Tibial nerve (tissue), 4 donors: ENCODE measurements at regions not wholly inside any gene's neighbourhood (a gene's known extent, or its start where the extent isn't known, plus 50 kb on each side); places are given as distances from the start of the nearest gene placed in this dataset.

Source experiments
- DNase-seq, 2 donors: peaks; one replicate each; pipeline ENCODE4 v3.0.0-alpha.2; 2019; ENCODE audit warnings: low spot score in 2 of 2
- H3K27ac ChIP-seq, 4 donors: fragments of 200-600 bp; sonication (generic) in 3 of 4; one replicate each; pipeline ENCODE4 v1.5.1; 2017 to 2019; ENCODE audit warnings: mild to moderate bottlenecking in 1 of 4
- H3K27me3 ChIP-seq, 2 donors: fragments of 200-600 bp; sonication (generic) in 1 of 2; one replicate each; pipeline versions ENCODE4 v1.5.1 to v1.6.0; 2017 to 2019
- H3K36me3 ChIP-seq, 3 donors: fragments of 200-600 bp; sonication (generic); one replicate each; pipeline ENCODE4 v1.5.1; 2018 to 2019
- H3K4me1 ChIP-seq, 4 donors: fragments of 200-600 bp; sonication (generic) in 3 of 4; one replicate each; pipeline ENCODE4 v1.5.1; 2017 to 2019
- H3K4me3 ChIP-seq, 4 donors: fragments of 200-600 bp; sonication (generic) in 3 of 4; one replicate each; pipeline ENCODE4 v1.5.1; 2017 to 2019; ENCODE audit warnings: mild to moderate bottlenecking in 1 of 4, moderate library complexity in 1 of 4
- H3K9me3 ChIP-seq, 4 donors: fragments of 200-600 bp; sonication (generic) in 3 of 4; one replicate each; pipeline ENCODE4 v1.5.1; 2017 to 2019
- CTCF ChIP-seq, 5 experiments: fragments of 200-600 bp in 3 of 5; fragments of 450-650 bp in 2 of 5; sonication (generic) in 3 of 5; IDR thresholded peaks; one replicate each; pipeline ENCODE4 v1.5.1; 2016 to 2019; ENCODE audit warnings: antibody characterized with exemption in 5 of 5, mild to moderate bottlenecking in 3 of 5, moderate library complexity in 2 of 5
- EP300 ChIP-seq, 2 donors: sonication (generic); formaldehyde crosslinking; IDR thresholded peaks; one replicate each; pipeline ENCODE4 v1.6.1; 2017; ENCODE audit warnings: antibody characterized with exemption in 2 of 2, mild to moderate bottlenecking in 1 of 2
- POLR2A ChIP-seq, 2 donors: fragments of 450-650 bp; IDR thresholded peaks; one replicate each; pipeline ENCODE4 v1.6.1; 2017; ENCODE audit warnings: antibody characterized with exemption in 2 of 2, mild to moderate bottlenecking in 2 of 2, moderate library complexity in 2 of 2
- WGBS, 2 donors: methylation state at CpG; one replicate each; pipeline ENCODE4 v1.1.5; 2018; 5-methylcytosine and 5-hydroxymethylcytosine counted together

GRCh38 chr1:173407846-173408245, 69.3 kb upstream of the PRDX6 start:
- H3K36me3 ChIP-seq, result peaks cover 0 to 9% (median 0%) of the 10 kb centered on the region in 3 donors
- no peak for TF ChIP-seq POLR2A (IDR thresholded peaks at IDR 0.05)
- no peak for TF ChIP-seq CTCF (IDR thresholded peaks at IDR 0.05)
- TF ChIP-seq EP300 (IDR thresholded peaks at IDR 0.05), result no peak
- H3K4me1 ChIP-seq, result no peaks in the 10 kb centered on the region
- H3K27me3 ChIP-seq, result no peaks in the 10 kb centered on the region
- no peak overlapping the region for H3K4me3 ChIP-seq
- no peak for DNase-seq
- no peak overlapping the region for H3K27ac ChIP-seq
- H3K9me3 ChIP-seq, result no peaks in the 10 kb centered on the region

GRCh38 chr1:173408886-173409285, 68.2 kb upstream of the PRDX6 start:
- no peak overlapping the region for H3K27ac ChIP-seq
- H3K36me3 ChIP-seq, result peaks cover 0 to 9% (median 0%) of the 10 kb centered on the region in 3 donors
- no peak overlapping the region for H3K4me3 ChIP-seq
- no peak for DNase-seq
- 95 to 100% methylated on average over 1 of the region's 1 CpG for WGBS, 2 donors
- no peaks in the 10 kb centered on the region for H3K4me1 ChIP-seq
- TF ChIP-seq POLR2A (IDR thresholded peaks at IDR 0.05) (no peak), EP300 (IDR thresholded peaks at IDR 0.05) (no peak), CTCF (IDR thresholded peaks at IDR 0.05) (no peak)
- no peaks in the 10 kb centered on the region for H3K27me3 ChIP-seq
- no peaks in the 10 kb centered on the region for H3K9me3 ChIP-seq

GRCh38 chr1:173409613-173410012, 67.5 kb upstream of the PRDX6 start:
- no peaks in the 10 kb centered on the region for H3K4me1 ChIP-seq
- no peak for DNase-seq
- TF ChIP-seq POLR2A (IDR thresholded peaks at IDR 0.05) (no peak), EP300 (IDR thresholded peaks at IDR 0.05) (no peak), CTCF (IDR thresholded peaks at IDR 0.05) (no peak)
- H3K4me3 ChIP-seq, result no peak overlapping the region
- H3K36me3 ChIP-seq, result peaks cover 0 to 11% (median 0%) of the 10 kb centered on the region in 3 donors
- WGBS, 2 donors, result 47 to 57% methylated on average over 3 of the region's 3 CpGs
- H3K27me3 ChIP-seq, result no peaks in the 10 kb centered on the region
- no peaks in the 10 kb centered on the region for H3K9me3 ChIP-seq
- no peak overlapping the region for H3K27ac ChIP-seq

GRCh38 chr1:173410133-173410793, 66.9 kb upstream of the PRDX6 start:
- Histone ChIP-seq H3K4me3 (no peak overlapping the region), H3K4me1 (no peaks in the 10 kb centered on the region), H3K36me3 (peaks cover 0 to 14% (median 0%) of the 10 kb centered on the region in 3 donors), H3K27me3 (no peaks in the 10 kb centered on the region), H3K27ac (no peak overlapping the region), H3K9me3 (no peaks in the 10 kb centered on the region)
- DNase-seq, result no peak
- TF ChIP-seq EP300 (IDR thresholded peaks at IDR 0.05) (no peak), POLR2A (IDR thresholded peaks at IDR 0.05) (no peak), CTCF (IDR thresholded peaks at IDR 0.05) (no peak)
- 88% methylated on average over 4 of the region's 4 CpGs for WGBS, 2 donors

- H3K9me3 ChIP-seq, result no peaks in the 10 kb centered on the region
- peaks cover 0 to 17% (median 0%) of the 10 kb centered on the region in 3 donors for H3K36me3 ChIP-seq
- H3K27me3 ChIP-seq, result no peaks in the 10 kb centered on the region
- TF ChIP-seq POLR2A (IDR thresholded peaks at IDR 0.05) (no peak), EP300 (IDR thresholded peaks at IDR 0.05) (no peak), CTCF (IDR thresholded peaks at IDR 0.05) (no peak)
- no peaks in the 10 kb centered on the region for H3K4me1 ChIP-seq
- H3K4me3 ChIP-seq, result no peak overlapping the region
- DNase-seq, result no peak
- 96 to 97% methylated on average over 5 of the region's 5 CpGs for WGBS, 2 donors
- H3K27ac ChIP-seq, result peak overlapping the region in 1 of 4 donors; percentile 8
Observed at GRCh38 chr1:173410794-173411236, 66.3 kb upstream of the PRDX6 start.
